Memory B cell (primary cell): ENCODE measurements at regions not wholly inside any gene's neighbourhood (a gene's known extent, or its start where the extent isn't known, plus 50 kb on each side); places are given as distances from the start of the nearest gene placed in this dataset.
"Not testable (repeated sequence)": the region's sequence is repeated elsewhere in the genome, so short reads cannot be mapped to it uniquely, and the experiment has no call there.

Experiments used
- ATAC-seq: fragments of 150-1000 bp; cut with Tn5 transposase; 2 replicates; pipeline ENCODE4 v1.10.0; 2021; ENCODE audit warnings: low read depth, mild to moderate bottlenecking, moderate library complexity
- DNase-seq, 2 donors: peaks; one replicate each; pipeline ENCODE4 v3.0.0; 2022; ENCODE audit warnings: low spot score in 2 of 2
- H3K27ac Mint-ChIP-seq: one replicate; pipeline ENCODE4 v1.8.0; 2022; ENCODE audit warnings: mild to moderate bottlenecking, moderate library complexity, mixed read lengths
- H3K27me3 Mint-ChIP-seq: one replicate; pipeline ENCODE4 v1.8.0; 2022; ENCODE audit warnings: mixed read lengths
- H3K36me3 Mint-ChIP-seq: one replicate; pipeline ENCODE4 v1.8.0; 2022; ENCODE audit warnings: mild to moderate bottlenecking, mixed read lengths
- H3K4me1 Mint-ChIP-seq: one replicate; pipeline ENCODE4 v1.8.0; 2022; ENCODE audit warnings: mixed read lengths
- H3K4me3 Mint-ChIP-seq: one replicate; pipeline ENCODE4 v1.8.0; 2022; ENCODE audit warnings: mild to moderate bottlenecking, moderate library complexity, mixed read lengths
- H3K9me3 Mint-ChIP-seq: one replicate; pipeline ENCODE4 v1.8.0; 2022; ENCODE audit warnings: mixed read lengths

DNA sequence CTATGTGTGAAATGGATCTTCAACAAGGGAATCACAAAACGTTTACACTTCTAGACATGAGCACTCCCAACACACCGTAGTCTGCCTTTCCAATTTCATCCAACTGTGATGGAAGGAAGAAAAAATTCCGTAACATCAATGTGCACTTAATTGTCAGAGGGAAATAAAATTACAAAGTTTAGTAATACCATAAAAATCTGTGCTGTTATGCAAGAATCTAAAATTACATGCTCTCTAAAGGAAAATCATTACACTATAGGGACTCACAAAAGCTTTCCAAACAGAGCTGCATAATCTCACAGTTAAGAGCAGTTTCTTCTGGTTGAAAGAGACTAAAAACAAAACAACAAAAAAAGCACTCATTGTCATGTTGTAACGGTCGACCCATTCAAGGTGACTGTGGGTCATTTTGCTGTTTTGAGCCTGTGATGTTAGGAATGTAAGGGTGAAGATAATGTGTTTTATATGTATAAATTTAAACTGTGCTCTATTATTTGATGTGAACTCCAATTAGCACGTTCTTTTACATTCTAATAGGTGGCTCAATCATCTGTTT lies 698.0 kb downstream of the TDRD15 start:
- Mint-ChIP-seq H3K4me1 (no peaks in the 10 kb centered on the region), H3K36me3 (no peaks in the 10 kb centered on the region)

DNA sequence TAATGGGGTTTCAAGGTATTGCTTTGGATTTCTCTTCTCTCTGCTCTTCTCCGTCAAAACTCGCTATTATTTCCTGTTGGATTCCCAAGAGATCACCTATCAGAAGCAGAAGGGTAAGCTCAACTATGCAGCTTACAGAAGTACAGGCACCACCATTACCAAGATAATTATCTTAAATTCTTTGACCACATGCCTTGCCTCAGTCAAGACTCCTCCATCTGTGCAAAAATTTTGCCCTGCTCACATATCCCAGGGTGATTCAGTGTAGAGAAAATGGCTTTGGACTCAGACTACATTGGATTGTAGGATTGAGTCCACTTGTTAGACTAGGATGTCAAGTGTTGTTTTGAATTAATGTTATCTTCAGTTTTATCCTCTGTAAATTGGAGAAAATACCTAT lies 698.7 kb downstream of the TDRD15 start:
- no peak overlapping the region for H3K4me3 Mint-ChIP-seq
- no peaks in the 10 kb centered on the region for H3K9me3 Mint-ChIP-seq
- no peak for DNase-seq
- no peak overlapping the region for H3K27ac Mint-ChIP-seq
- no peaks in the 10 kb centered on the region for H3K36me3 Mint-ChIP-seq
- no peaks in the 10 kb centered on the region for H3K4me1 Mint-ChIP-seq
- H3K27me3 Mint-ChIP-seq: no peaks in the 10 kb centered on the region
- no peak for ATAC-seq

More for the DNA sequence above, 698.0 kb downstream of the TDRD15 start:
- no peak for ATAC-seq
- H3K9me3 Mint-ChIP-seq: no peaks in the 10 kb centered on the region
- H3K4me3 Mint-ChIP-seq: no peak overlapping the region
- H3K27ac Mint-ChIP-seq: no peak overlapping the region
- no peaks in the 10 kb centered on the region for H3K27me3 Mint-ChIP-seq
- no peak for DNase-seq

DNA sequence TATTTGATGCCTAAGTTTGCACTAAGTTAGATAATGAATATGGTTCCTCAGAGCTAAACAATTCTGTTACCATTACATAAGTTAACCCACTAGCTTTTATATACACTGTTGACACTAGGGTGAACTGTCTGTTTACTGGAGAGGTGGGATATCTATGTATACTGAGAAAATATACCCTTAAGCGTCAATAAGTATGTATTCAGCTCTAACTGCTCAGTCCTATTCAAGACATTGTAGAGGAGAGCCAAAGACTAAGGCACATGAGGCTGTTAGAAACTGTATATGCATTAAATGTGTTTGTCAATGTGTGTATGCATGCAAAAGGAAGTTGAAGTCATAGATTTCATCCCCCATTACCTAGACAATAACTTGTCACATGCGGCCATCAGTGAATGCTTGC lies 710.0 kb downstream of the TDRD15 start:
- DNase-seq: no peak
- no peaks in the 10 kb centered on the region for H3K27me3 Mint-ChIP-seq

DNA sequence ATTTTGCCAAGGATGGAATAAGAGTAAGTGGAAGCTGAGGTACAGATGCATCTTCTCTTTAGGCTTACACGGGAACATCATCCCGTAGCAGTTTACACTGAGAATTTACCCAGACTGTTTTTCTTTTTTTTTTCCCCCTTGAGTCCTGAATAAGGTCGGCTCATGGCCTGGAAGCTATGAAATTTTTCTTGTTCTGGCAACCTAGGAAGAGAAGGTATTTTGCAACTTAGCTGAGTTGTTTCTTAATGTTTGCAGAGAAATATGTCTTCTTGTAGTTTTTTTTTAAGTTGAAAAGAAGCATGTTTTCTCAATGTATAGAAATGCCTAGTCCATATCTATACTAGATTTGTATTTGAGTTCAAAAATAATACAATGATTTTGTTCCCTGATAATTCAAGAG lies 712.5 kb downstream of the TDRD15 start:
- no peaks in the 10 kb centered on the region for H3K27me3 Mint-ChIP-seq
- no peaks in the 10 kb centered on the region for H3K4me1 Mint-ChIP-seq

More for the DNA sequence above, 710.0 kb downstream of the TDRD15 start:
- Mint-ChIP-seq H3K4me3 (no peak overlapping the region), H3K27ac (no peak overlapping the region), H3K36me3 (no peaks in the 10 kb centered on the region), H3K9me3 (no peaks in the 10 kb centered on the region), H3K4me1 (no peaks in the 10 kb centered on the region)
- ATAC-seq: no peak

DNA sequence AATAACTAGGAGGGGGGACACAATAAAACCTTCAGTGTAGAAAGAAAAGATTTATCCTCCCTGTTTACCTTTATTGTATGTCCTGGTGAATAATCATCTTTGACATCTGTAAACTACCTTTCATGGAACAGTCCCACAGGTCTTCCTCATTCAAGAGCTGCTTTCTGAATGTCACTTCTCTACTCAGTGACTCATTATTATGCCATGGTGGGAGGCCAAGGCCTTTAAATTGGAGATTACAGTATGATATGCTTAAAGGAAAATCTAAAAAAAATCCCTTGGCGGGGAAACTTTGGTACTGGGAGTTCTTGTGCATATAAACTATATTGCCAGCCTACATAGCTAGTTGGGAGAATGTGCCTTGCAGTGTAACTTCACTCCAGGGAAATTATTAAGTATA lies 713.0 kb downstream of the TDRD15 start:
- Mint-ChIP-seq H3K4me1 (no peaks in the 10 kb centered on the region), H3K36me3 (no peaks in the 10 kb centered on the region), H3K4me3 (no peak overlapping the region), H3K27ac (no peak overlapping the region), H3K9me3 (no peaks in the 10 kb centered on the region), H3K27me3 (no peaks in the 10 kb centered on the region)
- DNase-seq (no peak), ATAC-seq (no peak)

More for the DNA sequence above, 712.5 kb downstream of the TDRD15 start:
- no peaks in the 10 kb centered on the region for H3K36me3 Mint-ChIP-seq
- DNase-seq: no peak
- no peak overlapping the region for H3K27ac Mint-ChIP-seq
- no peak overlapping the region for H3K4me3 Mint-ChIP-seq
- H3K9me3 Mint-ChIP-seq: no peaks in the 10 kb centered on the region
- no peak for ATAC-seq

DNA sequence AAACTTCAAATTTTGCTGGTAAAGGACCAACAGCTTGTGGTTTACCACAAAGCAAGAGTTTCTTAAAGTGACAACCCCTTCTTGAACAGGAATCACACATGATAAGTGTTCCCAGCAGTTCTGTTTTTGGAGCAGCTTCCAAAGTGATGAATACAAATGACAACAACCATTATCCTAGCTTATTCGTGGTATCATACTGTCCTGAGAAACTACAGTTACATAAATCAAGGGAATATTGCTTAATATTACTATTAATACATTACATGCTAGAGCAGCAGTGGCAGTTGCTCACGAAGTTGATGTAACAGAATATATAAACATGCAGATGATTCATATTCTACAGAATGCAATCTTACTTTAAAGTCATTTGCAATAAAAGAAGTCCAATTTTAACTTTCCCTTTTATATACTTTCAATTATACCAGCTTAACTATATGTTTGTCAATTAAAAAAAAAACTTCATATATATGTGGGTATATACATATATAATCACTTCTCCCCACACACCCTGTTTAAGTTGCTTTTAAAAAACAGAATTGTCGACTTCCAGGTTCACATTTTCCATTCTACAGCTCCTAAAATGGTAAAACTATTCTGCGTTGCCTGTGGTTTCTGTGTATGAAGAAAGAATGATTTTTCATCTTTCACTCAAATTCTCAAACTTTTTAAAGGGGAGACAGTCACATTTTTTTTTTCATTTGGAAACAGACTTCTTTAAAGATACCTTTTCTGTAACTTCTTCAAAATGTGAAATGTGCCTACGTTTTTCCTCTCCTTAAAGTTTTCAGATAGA lies 713.6 kb downstream of the TDRD15 start:
- Mint-ChIP-seq H3K4me1 (no peaks in the 10 kb centered on the region), H3K9me3 (peaks cover 2% of the 10 kb centered on the region), H3K27me3 (no peaks in the 10 kb centered on the region), H3K27ac (no peak overlapping the region), H3K36me3 (no peaks in the 10 kb centered on the region), H3K4me3 (no peak overlapping the region)
- DNase-seq (no peak), ATAC-seq (no peak)

DNA sequence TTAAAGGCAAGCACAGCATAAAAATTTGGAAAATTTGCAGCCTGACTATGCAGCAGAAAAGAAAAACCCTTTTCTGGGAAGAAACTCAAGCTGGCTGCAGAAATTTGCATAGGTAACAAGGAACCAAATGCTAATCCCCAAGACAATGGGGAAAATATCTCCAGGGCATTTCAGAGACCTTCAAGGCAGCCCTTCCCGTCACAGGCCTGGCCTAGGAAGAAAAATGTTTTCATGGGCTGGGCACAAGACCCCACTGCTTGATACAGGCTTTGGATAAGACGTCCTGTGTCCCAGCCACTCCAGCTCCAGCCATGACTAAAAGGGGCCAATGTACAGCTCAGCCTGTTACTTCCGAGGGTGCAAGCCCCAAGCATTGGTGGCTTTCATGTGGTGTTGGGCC lies 717.6 kb downstream of the TDRD15 start:
- H3K36me3 Mint-ChIP-seq: no peaks in the 10 kb centered on the region
- DNase-seq (no peak), ATAC-seq (no peak)
- H3K27me3 Mint-ChIP-seq: no peaks in the 10 kb centered on the region
- H3K4me3 Mint-ChIP-seq: no peak overlapping the region
- H3K4me1 Mint-ChIP-seq: no peaks in the 10 kb centered on the region
- H3K27ac Mint-ChIP-seq: no peak overlapping the region
- H3K9me3 Mint-ChIP-seq: peaks cover 2% of the 10 kb centered on the region

DNA sequence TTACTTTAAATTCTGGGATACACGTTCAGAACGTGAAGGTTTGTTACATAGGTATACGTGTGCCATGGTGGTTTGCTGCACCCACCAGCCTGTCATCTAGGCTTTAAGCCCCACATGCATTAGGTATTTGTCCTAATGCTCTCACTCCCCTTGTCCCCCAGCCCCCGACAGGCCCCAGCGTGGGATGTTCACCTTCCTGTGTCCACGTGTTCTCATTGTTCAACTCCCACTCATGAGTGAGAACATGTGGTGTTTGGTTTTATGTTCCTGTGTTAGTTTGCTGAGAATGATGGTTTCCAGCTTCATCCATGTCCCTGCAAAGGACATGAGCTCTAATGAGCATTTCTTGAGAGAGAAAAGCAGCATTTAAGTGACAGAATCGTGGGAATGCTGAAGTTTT lies 726.6 kb downstream of the TDRD15 start:
- H3K4me1 Mint-ChIP-seq, DNase-seq, H3K4me3 Mint-ChIP-seq, H3K36me3 Mint-ChIP-seq, H3K27me3 Mint-ChIP-seq, H3K9me3 Mint-ChIP-seq, ATAC-seq, H3K27ac Mint-ChIP-seq: not testable (repeated sequence)

DNA sequence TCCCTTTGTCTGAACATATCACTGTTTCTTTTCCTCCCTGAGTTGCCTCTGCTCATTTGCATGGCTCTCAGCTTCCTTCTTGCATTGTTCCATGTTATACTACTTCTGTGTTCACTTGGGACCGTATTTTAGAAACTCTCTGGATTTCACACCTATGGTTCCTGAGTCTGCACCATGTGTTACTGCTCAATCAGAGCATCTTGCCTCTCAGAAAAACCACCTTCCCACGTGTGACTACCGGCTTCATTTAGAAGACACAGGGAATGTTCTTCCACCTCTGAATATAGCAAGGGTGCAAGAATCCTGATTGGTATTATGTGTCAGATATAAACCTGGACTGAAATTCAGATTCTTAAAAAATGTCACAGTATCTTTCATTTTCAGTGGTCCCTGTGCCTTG lies 731.2 kb downstream of the TDRD15 start:
- DNase-seq (no peak), ATAC-seq (no peak)
- peaks cover 2% of the 10 kb centered on the region for H3K36me3 Mint-ChIP-seq
- no peaks in the 10 kb centered on the region for H3K4me1 Mint-ChIP-seq
- H3K27me3 Mint-ChIP-seq: no peaks in the 10 kb centered on the region
- H3K27ac Mint-ChIP-seq: no peak overlapping the region
- no peak overlapping the region for H3K4me3 Mint-ChIP-seq
- H3K9me3 Mint-ChIP-seq: peaks cover 4% of the 10 kb centered on the region

DNA sequence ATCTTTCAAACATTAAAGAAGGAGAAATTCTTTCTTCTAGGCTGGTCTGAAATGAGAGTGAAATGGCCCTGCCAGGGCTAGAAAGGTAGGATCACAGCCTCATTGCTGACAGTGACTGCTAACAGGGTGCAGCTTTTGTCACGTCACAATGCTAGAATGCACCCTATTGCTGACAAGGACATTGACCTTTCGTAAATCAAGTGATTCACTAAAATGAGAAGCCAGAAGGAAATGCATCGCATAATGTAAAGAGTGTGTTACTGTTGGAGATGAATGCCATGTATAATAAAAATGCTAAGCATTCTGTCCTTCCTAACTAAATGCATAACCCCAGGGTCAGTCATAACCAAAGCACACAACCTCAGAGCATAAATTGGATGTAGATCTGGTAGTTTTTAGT lies 732.9 kb downstream of the TDRD15 start:
- H3K27me3 Mint-ChIP-seq: no peaks in the 10 kb centered on the region
- H3K27ac Mint-ChIP-seq: no peak overlapping the region
- H3K36me3 Mint-ChIP-seq: no peaks in the 10 kb centered on the region
- H3K4me3 Mint-ChIP-seq: no peak overlapping the region
- DNase-seq (no peak), ATAC-seq (no peak)
- H3K9me3 Mint-ChIP-seq: peaks cover 1% of the 10 kb centered on the region
- no peaks in the 10 kb centered on the region for H3K4me1 Mint-ChIP-seq

DNA sequence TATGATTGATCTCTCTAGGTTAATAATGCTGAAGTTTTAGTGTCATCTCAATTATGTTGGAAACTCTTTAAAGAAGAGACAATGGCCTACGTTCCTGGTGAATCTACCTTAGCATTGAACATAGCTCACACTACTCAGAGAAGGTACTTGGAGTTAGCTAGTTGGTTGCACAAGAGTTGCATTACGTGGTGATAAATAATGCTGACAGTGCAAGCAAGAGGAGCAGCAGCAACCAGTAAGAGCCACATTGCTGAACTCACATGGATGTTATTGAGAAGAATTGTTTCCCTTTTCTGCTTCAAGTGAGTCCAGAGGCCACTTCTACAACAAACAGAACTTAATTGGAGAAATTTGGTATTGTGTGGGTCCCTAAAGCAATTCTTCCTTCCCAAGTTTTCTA lies 737.1 kb downstream of the TDRD15 start:
- H3K4me3 Mint-ChIP-seq: no peak overlapping the region
- H3K36me3 Mint-ChIP-seq: no peaks in the 10 kb centered on the region
- H3K4me1 Mint-ChIP-seq: no peaks in the 10 kb centered on the region
- H3K9me3 Mint-ChIP-seq: peaks cover 1% of the 10 kb centered on the region
- no peak for ATAC-seq
- H3K27ac Mint-ChIP-seq: no peak overlapping the region
- DNase-seq: no peak
- H3K27me3 Mint-ChIP-seq: no peaks in the 10 kb centered on the region

DNA sequence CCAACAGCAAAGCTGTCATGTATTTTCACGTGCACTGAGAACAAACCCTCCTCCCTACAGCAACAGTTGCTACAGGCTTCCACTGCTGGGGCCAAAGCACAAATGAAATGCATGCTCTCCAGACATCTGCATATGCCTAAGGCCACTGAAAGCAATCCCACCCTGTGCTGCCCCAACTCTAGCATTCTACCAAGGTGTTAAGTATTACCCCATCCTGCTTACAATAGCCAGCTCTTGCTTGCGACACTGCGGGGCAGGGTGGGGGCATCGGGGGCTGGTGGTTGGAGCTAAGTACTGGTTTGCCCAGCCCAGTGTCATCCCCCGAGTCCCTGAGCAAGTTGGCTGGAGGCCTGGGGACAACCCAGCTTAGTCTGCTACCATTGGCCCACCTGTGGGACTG lies 742.5 kb downstream of the TDRD15 start:
- DNase-seq: no peak
- no peak for ATAC-seq
- H3K27ac Mint-ChIP-seq: no peak overlapping the region
- H3K27me3 Mint-ChIP-seq: no peaks in the 10 kb centered on the region
- peaks cover 3% of the 10 kb centered on the region for H3K9me3 Mint-ChIP-seq
- no peaks in the 10 kb centered on the region for H3K4me1 Mint-ChIP-seq
- no peaks in the 10 kb centered on the region for H3K36me3 Mint-ChIP-seq
- no peak overlapping the region for H3K4me3 Mint-ChIP-seq

DNA sequence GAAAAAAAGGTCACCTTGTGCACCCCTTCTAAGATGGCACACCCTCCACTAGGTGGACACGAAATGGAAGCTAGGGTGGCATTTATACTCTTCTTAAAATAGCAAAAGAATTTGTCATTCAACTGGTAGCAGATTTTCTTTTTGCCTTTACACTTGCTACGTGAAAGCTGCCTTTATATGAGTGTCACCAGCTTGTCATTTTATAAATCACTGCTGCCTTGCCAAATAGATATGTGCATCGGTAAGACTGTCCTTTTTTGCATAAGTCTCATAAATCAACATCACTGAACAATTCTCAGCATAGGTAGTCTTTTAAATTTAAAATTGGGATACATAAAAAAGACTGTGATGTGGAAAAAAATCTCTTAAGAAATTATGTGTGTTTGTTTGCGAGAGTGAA lies 764.1 kb downstream of the TDRD15 start:
- Mint-ChIP-seq H3K36me3 (no peaks in the 10 kb centered on the region), H3K4me1 (no peaks in the 10 kb centered on the region), H3K27ac (no peak overlapping the region), H3K27me3 (no peaks in the 10 kb centered on the region), H3K9me3 (peaks cover 4% of the 10 kb centered on the region), H3K4me3 (no peak overlapping the region)
- DNase-seq: no peak
- no peak for ATAC-seq

DNA sequence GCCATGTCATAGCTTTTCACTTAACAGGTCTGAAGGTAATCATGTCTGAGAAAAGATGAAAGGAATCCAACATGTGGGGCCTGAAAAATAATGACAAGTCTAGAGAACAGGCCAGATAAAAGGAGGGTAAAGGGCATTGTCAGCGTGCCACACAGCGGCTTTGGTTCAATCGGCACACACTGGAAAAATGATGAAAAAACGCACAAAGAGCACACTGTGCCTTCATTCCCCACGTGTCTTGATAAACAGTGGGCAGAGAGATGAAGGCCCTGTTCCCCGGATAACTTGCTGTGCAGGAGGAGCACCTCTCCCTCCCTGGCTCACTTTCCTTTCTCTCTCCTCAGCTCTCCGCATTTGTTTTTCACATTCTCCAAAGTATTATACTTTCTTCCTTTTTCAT lies 766.3 kb downstream of the TDRD15 start:
- no peaks in the 10 kb centered on the region for H3K27me3 Mint-ChIP-seq
- no peak for ATAC-seq
- no peak overlapping the region for H3K27ac Mint-ChIP-seq
- no peak overlapping the region for H3K4me3 Mint-ChIP-seq
- H3K36me3 Mint-ChIP-seq: no peaks in the 10 kb centered on the region
- no peak for DNase-seq
- no peaks in the 10 kb centered on the region for H3K4me1 Mint-ChIP-seq
- peaks cover 2% of the 10 kb centered on the region for H3K9me3 Mint-ChIP-seq

DNA sequence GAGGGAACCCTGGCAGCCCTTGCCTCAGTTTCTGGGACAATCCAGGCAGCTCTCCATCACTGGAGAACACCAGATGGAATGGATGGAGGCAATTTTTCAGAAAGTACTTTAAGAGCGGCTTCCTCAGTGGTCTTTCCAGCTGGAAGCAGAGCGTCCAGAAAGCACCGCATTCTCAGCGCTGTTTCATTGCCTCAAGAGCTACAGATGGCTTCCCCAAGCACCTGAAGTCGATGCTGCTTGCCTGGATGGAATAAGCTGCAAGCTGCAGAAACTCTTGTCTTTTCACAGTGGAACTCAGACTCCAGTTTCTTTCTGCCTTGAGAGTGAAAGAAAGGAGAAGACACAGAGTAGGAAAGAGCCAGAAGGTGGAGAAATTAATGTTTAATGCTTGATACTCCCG lies 766.9 kb downstream of the TDRD15 start:
- H3K36me3 Mint-ChIP-seq: no peaks in the 10 kb centered on the region
- DNase-seq (no peak), ATAC-seq (no peak)
- H3K4me3 Mint-ChIP-seq: no peak overlapping the region
- H3K9me3 Mint-ChIP-seq: peaks cover 2% of the 10 kb centered on the region
- H3K27ac Mint-ChIP-seq: no peak overlapping the region
- no peaks in the 10 kb centered on the region for H3K27me3 Mint-ChIP-seq
- H3K4me1 Mint-ChIP-seq: no peaks in the 10 kb centered on the region
